ENCODE measurements at regions not wholly inside any gene's neighbourhood (a gene's known extent, or its start where the extent isn't known, plus 50 kb on each side); places are given as distances from the start of the nearest gene placed in this dataset.
"Not testable (repeated sequence)": the region's sequence is repeated elsewhere in the genome, so short reads cannot be mapped to it uniquely, and the experiment has no call there.

GRCh38 chrX:36683507-36683906, 324.7 kb upstream of the FAM47C start:
- DNase-seq, result no peak

GRCh38 chrX:36684053-36684452, 324.1 kb upstream of the FAM47C start:
- no peak for DNase-seq

DNA sequence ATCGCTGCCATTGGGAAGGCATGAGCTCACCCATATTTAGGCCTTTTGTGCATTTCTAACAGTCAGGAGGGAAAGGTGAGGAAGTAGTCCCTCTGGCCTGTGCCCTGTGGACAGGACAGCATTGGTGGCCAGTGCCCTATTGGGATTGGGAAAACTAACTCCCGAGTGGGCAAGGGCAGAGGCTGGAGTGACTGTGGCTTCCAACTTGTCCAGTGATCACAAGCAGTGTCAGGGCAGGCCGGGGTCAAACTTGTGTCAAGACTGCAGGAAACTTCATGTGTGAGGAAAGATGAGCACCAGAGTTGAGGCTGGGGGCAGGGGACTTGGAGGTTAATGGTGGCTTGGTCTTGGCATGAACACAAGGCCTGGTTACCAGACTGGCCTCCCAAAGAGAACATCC, 286.2 kb upstream of the FAM47C start:
- no peak for DNase-seq

DNA sequence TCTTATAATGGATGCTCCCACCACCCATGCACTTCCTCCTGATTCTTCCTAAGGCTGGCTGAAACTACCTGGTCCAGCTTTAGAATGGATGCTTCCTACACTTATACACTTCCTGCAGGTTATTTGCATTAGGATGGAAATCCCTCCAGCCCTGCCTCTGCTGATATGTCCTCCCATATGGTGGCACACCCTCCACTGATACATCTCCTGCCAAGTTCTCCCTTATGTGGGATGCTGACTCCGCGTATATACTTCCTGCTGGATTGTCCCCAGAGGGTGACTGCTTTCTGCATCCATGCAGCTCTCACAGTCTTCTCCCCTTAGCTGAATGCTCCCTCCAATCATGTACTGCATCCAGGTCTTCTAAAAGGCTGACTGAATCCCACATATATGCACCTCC, 254.6 kb upstream of the FAM47C start:
- no peak for DNase-seq

DNA sequence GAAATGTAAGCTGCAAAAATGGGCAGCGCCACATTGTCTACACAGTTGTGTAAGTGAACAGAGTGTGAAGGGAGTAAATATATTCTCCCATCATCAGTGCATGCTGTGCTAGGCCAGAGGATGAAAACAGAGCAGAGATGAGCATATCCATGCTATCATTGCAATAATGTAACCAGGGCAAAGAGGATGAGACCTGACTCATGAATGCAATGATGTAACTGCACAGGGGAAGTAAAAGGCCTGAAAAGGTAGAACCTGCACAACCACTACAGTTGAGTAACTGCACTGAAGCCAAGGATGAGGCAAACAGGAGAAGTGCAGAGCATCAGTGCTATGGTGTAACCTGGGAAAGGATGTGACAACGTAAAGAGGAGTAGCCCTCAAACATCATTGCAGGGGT, 220.4 kb upstream of the FAM47C start:
- DNase-seq, result no peak

DNA sequence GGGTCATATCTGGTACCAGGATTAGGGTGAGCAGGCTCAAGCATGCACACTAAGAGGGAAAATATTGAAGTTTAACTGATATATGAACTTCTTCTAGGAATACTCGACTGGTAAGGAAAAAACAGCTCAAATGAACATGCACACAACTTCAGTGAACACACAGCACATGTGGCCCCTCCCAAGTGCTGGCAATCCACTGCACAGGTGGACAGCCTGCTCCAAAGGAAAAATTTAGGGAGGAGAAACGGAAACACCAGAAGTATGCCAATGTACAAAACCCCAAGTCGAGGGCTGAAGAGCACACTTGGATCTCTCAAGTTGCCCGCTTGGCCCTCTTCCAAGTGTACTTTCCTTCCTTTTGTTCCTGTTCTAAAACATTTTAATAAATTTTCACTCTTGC, 205.0 kb upstream of the FAM47C start:
- DNase-seq, result no peak

DNA sequence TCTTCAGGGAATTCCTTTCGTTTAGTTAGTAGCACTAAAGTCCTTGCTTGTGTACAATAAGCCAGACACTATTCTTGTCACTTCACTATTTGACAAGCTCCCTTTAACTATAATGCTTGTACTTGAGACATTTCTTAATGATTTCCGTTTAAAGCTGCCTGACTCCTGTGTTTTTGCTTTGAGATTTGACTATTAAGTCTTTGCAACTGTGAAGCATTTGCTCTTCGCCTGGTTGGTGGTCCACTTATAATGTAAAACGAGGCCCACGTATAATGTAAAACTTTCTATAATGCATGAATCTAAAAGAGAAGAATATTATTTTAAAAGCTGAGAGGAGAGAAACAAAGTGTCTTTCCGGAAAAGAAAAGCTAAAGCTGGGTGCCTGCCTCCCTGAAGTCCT, 204.1 kb upstream of the FAM47C start:
- DNase-seq, result no peak

DNA sequence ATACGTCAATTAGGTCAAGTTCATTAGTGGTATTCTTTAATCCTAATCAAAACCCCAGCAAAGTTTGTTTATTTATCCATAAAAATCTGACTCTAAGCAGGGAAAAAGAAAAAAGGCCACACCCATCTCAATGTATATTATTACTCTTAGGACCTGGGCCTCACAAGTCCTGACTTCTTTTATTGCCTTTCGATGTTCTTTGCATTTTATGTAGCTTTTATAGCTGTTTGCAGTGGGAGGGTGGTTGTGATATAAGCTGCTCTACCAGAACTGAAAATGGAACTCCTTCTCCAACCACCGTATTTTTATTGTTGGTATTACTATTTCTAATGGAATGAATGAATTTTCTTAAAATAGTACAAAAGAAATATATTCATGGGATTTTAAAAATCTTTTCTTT, 163.3 kb upstream of the FAM47C start:
- DNase-seq, result no peak

- DNase-seq, result no peak
Observed at GRCh38 chrX:36847496-36847895, 160.7 kb upstream of the FAM47C start.

DNA sequence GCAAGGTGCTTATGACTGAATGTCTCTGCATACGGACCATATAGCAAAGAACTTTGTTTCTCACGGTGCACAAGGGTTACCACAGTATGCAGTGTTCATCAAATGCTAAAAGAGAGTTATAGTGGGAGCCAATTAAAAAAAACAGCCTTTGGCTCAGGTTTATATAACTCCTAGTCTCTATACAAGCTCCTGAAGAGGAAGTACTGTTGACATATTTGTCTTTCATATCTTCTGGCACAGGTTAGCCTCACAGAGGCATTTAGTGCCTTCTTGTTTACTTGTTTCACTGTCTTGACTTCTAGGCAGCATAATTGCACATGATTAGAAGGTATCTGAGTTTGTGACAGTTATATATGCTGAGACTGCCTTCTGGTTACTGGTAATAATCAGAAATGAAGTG, 158.8 kb upstream of the FAM47C start:
- no peak for DNase-seq

DNA sequence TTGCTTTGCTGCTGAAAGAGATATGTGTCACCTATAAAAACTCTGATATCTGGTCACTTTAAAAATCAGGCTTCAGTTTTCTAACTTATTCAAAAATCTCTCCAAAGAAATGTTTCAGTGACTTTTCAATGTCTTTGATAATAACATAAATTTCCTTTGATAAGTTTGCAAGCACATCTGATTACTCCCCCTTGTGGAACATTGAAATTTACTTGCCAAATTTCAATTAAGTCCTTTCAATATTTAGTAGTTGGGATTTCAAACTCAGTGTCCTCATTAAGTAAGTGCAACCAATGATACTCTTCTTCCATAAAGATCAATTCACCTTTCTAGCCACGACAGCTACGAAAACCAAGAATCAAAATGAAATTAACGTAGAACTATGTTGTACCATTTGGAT, 151.3 kb upstream of the FAM47C start:
- no peak for DNase-seq

GRCh38 chrX:36859231-36859630, 148.9 kb upstream of the FAM47C start:
- no peak for DNase-seq

DNA sequence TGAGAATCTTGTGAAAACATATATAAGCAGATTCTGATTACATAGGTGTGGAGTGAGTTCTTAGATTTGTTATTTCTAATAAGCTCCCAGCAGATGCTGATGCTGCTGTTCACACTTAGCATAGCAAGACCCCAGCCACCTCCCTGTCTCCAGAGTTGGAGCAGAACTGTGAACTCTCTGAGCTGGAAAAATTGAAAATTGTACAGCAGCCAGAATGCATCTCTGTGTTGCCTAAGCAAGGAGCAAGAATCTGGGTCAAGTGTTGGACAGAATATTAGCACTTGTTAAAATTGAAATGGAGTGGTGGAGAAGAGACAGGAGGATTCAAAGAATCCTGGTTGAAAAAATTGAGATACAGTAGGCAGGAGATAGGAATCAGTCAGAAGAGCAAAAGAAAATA, 146.6 kb upstream of the FAM47C start:
- no peak for DNase-seq

GRCh38 chrX:36867143-36867542, 141.0 kb upstream of the FAM47C start:
- DNase-seq, result peak; percentile 14

- DNase-seq, result no peak
Observed at GRCh38 chrX:36868592-36868991, 139.6 kb upstream of the FAM47C start.

DNA sequence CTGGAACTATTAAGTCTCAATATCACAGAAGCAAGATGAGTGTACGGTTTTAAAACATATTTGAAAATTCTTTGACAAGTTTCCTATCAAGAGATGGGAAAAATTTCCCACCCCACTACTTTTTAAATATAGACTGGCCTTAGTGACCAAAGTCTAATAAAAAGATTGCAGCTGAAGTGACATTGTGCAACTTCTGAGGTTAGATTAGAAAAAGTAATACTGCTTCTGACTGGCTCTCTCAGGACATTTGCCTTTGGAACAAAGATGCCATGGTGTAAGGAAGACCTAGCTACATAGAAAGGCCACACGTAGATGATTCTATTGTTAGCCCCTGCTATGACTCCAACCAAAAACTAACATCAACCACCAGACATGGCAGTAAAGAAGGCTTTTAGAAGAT, 138.7 kb upstream of the FAM47C start:
- no peak for DNase-seq

- no peak for DNase-seq
Observed at GRCh38 chrX:36897690-36898089, 110.5 kb upstream of the FAM47C start.

DNA sequence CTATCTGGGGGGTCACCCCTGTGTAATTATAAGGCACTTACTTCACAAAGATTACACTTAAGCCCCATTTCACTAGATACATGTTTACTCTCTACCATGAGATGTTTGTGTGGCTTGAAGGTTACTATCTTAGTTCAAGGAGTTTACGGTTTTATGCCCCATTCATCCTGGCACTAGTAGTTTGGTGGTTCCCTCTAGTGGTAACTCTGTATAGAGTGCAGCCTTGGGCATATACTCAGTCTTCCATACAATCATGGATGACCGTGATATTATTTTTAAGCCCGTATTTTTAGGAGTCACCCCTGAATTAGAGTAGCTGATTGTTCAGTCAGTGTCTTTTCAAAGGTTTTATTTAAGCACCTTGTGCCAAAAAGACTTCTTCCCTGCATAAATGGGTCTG, 109.9 kb upstream of the FAM47C start:
- no peak for DNase-seq

GRCh38 chrX:36904561-36904960, 103.6 kb upstream of the FAM47C start:
- not testable (repeated sequence) for DNase-seq

DNA sequence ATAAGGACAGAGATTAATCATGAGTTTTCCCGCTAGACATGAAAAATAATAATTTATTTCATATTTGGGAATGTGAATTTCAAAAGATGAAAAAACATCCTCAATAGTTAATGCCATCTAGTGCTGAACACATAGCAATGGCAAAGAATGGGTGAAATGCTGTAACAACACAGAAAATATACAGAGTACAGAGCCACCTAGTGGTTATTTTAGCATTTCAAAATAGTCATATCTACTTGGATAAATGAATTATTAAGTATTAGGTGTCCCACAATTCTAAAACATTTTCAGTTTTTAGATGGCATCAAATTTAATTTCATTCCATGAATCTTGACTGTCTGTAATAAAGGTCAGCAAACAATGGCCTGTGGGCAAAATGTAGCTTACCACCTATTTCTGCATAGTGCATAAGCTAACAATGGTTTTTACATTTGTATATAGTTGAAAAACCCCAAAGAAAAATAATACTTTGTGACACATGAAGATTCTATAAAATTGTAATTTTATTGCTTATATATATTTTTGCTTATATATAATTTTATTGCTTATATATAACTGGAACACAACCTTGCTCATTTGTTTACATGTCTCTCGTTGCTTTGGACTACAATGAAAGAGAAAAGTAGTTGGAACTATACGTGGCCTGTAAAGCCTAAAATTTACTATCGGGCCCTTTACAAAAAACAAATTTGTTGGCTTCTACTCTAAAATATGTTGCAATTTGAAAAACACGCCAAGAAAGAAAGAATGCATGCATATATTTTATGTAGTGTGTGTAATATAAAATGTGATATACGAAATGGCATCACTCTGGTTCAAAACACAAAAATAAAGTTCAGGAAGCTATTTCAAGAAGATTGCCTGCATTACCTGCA, 99.1 kb upstream of the FAM47C start:
- peak; percentile 7 for DNase-seq

DNA sequence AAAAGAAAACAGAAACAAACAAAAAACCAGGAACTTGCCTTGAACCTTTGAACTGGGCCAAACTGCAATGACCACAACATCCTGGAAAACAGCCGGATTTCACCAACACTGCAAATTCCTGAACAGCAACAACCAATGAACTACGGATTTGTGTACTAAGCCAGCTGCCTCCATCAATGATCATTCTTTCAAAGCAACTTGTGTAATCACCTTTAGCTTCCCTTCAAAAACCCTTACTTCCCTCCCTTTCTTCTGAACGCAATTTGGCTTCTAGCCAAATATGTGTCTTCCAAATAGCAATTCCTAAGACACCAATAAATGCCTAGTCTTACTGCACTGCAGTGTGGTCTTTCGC, 98.5 kb upstream of the FAM47C start:
- DNase-seq, result no peak

- no peak for DNase-seq
Observed at GRCh38 chrX:36913551-36913950, 94.6 kb upstream of the FAM47C start.

DNA sequence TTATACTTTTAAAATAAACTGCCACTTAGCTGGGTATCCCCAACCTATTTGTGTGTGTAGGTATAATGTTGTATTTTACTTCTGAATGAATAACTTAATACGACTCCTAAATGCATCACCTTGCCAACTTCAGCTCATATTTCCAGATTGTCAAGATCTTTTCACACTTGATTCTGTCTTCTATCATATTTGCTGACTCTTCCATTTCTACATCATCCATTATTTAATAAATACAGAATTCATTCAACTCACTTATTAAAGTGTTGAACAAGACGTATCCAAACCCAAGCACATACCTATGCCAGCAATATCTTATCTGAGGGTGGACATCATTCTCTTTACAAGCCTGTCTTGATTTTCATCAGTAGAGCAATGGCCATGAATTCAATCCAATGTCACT, 91.2 kb upstream of the FAM47C start:
- no peak for DNase-seq

DNA sequence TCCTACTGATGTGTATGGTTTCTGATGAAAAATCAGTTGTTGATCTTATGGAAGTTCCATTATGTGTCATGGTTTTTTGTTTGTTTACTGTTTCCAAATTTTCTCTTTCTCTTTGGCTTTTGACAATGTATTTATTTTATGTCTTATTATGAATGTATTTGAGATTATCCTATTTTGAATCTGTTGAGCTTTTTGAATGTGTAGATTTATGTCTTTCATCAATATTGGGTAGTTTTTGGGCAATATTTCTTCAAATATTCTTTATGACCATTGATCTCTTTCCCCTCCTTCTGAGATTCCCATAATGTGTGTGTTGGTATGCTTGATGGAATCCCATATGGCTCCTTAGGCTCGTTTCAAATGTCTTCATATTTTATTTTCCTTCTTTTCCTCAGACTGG, 80.5 kb upstream of the FAM47C start:
- no peak for DNase-seq

DNA sequence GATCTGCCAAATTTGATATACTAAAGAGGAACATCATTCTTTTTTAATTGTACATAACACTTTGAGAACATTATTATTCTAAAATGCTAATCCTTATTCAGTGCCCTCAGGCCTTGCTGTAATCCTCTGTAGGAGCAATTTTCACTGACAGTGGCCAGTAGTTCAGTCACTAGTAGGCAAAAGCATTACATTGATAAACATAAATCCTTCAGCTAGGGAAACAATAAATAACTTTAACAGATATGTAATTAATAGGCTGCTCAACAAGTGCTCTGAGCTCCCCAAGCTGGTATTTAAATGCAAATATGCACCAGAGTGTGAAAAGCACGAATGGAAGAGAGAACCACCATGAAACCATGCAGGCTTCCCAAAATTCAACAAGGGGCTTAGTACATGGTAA, 77.7 kb upstream of the FAM47C start:
- DNase-seq, result no peak
